K562 (cell line): ENCODE measurements at regions not wholly inside any gene's neighbourhood (a gene's known extent, or its start where the extent isn't known, plus 50 kb on each side); places are given as distances from the start of the nearest gene placed in this dataset.

Source experiments
- CBX3 ChIP-seq, 2 experiments: IDR thresholded peaks; 1 replicate in 1 of 2; 2 replicates in 1 of 2; pipeline ENCODE4 v1.6.1; 2012; ENCODE audit warnings: inconsistent platforms in 2 of 2, low read length in 2 of 2, borderline replicate concordance in 1 of 2, control low read depth in 1 of 2
- EP300 ChIP-seq: IDR thresholded peaks from 2 replicates; pipeline ENCODE4 v1.6.1; 2012; ENCODE audit warnings: low read length, improper control_type of control experiment
- POLR2A ChIP-seq: fragments of 450-650 bp; conservative IDR thresholded peaks from 2 replicates; pipeline ENCODE4 v1.6.1; 2016
- POLR2AphosphoS5 ChIP-seq: IDR thresholded peaks from 2 replicates; pipeline ENCODE4 v1.6.1; 2011; ENCODE audit warnings: mild to moderate bottlenecking, low read depth, low read length, moderate library complexity; ENCODE audit not compliant: control insufficient read depth, insufficient read depth
- TF ChIP-seq, protein P1 (sequence below): sonication (generic); formaldehyde crosslinking; IDR thresholded peaks from 2 replicates; pipeline ENCODE4 v1.8.1; 2022; ENCODE audit warnings: missing genetic modification reagents
- TF ChIP-seq, protein P2 (sequence below), 3 experiments: IDR thresholded peaks in 2 of 3; conservative IDR thresholded peaks in 1 of 3; 2 replicates each; pipeline ENCODE4 v1.5.1; 2011 to 2012; ENCODE audit warnings: low read length in 3 of 3, mild to moderate bottlenecking in 3 of 3, control low read depth in 2 of 3, improper control_type of control experiment in 1 of 3, inconsistent platforms in 1 of 3, low read depth in 1 of 3, mixed read lengths in 1 of 3, moderate library complexity in 1 of 3; ENCODE audit not compliant: insufficient read depth in 2 of 3
- TF ChIP-seq, protein P3 (sequence below), 2 experiments: IDR thresholded peaks; 2 replicates each; pipeline ENCODE4 v1.6.1; 2011; ENCODE audit warnings: borderline replicate concordance in 1 of 2, control low read depth in 1 of 2, low read depth in 1 of 2, low read length in 1 of 2, mild to moderate bottlenecking in 1 of 2, mixed read lengths in 1 of 2, moderate library complexity in 1 of 2; ENCODE audit not compliant: insufficient read depth in 1 of 2, insufficient read length in 1 of 2, poor library complexity in 1 of 2, severe bottlenecking in 1 of 2; ENCODE audit errors: extremely low read depth in 1 of 2

DNA sequence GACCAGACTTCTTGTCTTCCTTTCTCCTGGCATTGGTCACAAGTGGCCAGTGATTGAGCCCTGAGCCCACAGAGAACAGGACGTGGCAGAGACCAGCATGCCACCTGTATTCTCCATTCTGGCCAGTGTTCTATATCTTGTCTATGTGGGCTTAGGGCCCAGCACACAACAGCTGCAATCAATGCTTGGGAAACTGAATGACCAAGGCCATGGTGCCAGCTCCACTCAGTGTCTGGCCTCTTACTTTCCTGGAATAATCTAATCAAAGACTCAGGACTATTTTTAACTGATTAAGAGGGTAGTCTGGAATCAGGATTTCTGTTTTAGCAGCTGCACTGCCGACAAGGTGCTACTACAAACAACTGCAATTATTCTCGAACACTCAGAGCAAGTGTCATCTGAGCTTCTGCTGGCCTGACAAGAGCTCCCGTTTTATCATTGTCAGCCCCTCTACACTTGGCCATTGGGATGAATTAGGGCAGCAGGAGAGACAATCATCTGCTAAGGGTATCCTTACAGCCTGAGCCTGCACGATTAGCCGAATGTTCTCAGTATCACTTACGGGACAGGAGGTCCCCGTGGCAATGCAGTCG, 74.4 kb upstream of the GRIK3 start:
- no peak for TF ChIP-seq EP300
- TF ChIP-seq, protein P1, sequence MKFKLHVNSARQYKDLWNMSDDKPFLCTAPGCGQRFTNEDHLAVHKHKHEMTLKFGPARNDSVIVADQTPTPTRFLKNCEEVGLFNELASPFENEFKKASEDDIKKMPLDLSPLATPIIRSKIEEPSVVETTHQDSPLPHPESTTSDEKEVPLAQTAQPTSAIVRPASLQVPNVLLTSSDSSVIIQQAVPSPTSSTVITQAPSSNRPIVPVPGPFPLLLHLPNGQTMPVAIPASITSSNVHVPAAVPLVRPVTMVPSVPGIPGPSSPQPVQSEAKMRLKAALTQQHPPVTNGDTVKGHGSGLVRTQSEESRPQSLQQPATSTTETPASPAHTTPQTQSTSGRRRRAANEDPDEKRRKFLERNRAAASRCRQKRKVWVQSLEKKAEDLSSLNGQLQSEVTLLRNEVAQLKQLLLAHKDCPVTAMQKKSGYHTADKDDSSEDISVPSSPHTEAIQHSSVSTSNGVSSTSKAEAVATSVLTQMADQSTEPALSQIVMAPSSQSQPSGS, result no peak
- TF ChIP-seq, protein P2, sequence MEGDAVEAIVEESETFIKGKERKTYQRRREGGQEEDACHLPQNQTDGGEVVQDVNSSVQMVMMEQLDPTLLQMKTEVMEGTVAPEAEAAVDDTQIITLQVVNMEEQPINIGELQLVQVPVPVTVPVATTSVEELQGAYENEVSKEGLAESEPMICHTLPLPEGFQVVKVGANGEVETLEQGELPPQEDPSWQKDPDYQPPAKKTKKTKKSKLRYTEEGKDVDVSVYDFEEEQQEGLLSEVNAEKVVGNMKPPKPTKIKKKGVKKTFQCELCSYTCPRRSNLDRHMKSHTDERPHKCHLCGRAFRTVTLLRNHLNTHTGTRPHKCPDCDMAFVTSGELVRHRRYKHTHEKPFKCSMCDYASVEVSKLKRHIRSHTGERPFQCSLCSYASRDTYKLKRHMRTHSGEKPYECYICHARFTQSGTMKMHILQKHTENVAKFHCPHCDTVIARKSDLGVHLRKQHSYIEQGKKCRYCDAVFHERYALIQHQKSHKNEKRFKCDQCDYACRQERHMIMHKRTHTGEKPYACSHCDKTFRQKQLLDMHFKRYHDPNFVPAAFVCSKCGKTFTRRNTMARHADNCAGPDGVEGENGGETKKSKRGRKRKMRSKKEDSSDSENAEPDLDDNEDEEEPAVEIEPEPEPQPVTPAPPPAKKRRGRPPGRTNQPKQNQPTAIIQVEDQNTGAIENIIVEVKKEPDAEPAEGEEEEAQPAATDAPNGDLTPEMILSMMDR (IDR thresholded peaks at IDR 0.05 in 2 of 3, conservative IDR thresholded peaks at IDR 0.05 in 1 of 3; ENCODE audit: insufficient read depth in 2 of 3, low read depth in 1 of 3, low read length in 3 of 3), result no peak
- no peak for TF ChIP-seq CBX3 (IDR thresholded peaks at IDR 0.05; ENCODE audit: borderline replicate concordance in 1 of 2, low read length in 2 of 2)
- TF ChIP-seq, protein P3, sequence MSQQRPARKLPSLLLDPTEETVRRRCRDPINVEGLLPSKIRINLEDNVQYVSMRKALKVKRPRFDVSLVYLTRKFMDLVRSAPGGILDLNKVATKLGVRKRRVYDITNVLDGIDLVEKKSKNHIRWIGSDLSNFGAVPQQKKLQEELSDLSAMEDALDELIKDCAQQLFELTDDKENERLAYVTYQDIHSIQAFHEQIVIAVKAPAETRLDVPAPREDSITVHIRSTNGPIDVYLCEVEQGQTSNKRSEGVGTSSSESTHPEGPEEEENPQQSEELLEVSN (IDR thresholded peaks at IDR 0.05; ENCODE audit: borderline replicate concordance in 1 of 2, extremely low read depth in 1 of 2, insufficient read depth in 1 of 2, insufficient read length in 1 of 2, low read depth in 1 of 2, low read length in 1 of 2, poor library complexity in 1 of 2, severe bottlenecking in 1 of 2), result no peak
- no peak for TF ChIP-seq POLR2AphosphoS5
- TF ChIP-seq POLR2A, result no peak
